A549 (cell line): ENCODE measurements at regions not wholly inside any gene's neighbourhood (a gene's known extent, or its start where the extent isn't known, plus 50 kb on each side); places are given as distances from the start of the nearest gene placed in this dataset.

Source experiments
- BCL3 ChIP-seq: fragments of >200 bp; sonication (Bioruptor Twin); formaldehyde crosslinking; IDR thresholded peaks from 3 replicates; pipeline ENCODE4 v1.6.1; 2016
- CTCF ChIP-seq: fragments of >200 bp; sonication (Bioruptor Twin); formaldehyde crosslinking; IDR thresholded peaks from 3 replicates; pipeline ENCODE4 v1.5.1; 2016
- EHMT2 ChIP-seq: fragments of 200-600 bp; sonication (generic); IDR thresholded peaks from 2 replicates; pipeline ENCODE4 v1.6.1; 2016; ENCODE audit warnings: antibody characterized with exemption, low read depth, mild to moderate bottlenecking, moderate library complexity
- HOXB5 ChIP-seq: fragments of 250-450 bp; sonication (Bioruptor Pico); IDR thresholded peaks from 2 replicates; pipeline ENCODE4 v1.5.0; 2020; ENCODE audit warnings: mild to moderate bottlenecking, moderate library complexity
- JUN ChIP-seq, 2 experiments: fragments of >200 bp; sonication (Bioruptor Twin); formaldehyde crosslinking; IDR thresholded peaks; 2 replicates in 1 of 2; 3 replicates in 1 of 2; pipeline ENCODE4 v1.6.1; 2016 to 2017
- JUNB ChIP-seq: fragments of >200 bp; sonication (Bioruptor Twin); formaldehyde crosslinking; IDR thresholded peaks from 2 replicates; pipeline ENCODE4 v1.6.1; 2016
- MAX ChIP-seq: IDR thresholded peaks from 2 replicates; pipeline ENCODE4 v1.6.1; 2012
- MAZ ChIP-seq: fragments of 150-350 bp; IDR thresholded peaks from 2 replicates; pipeline ENCODE4 v1.6.1; 2014; ENCODE audit warnings: antibody characterized with exemption, low read depth, low read length, borderline replicate concordance
- MYC ChIP-seq: IDR thresholded peaks from 2 replicates; pipeline ENCODE4 v1.6.1; 2012; ENCODE audit warnings: mild to moderate bottlenecking, inconsistent platforms, low read length, improper control_type of control experiment, borderline replicate concordance
- PBX3 ChIP-seq: IDR thresholded peaks from 2 replicates; pipeline ENCODE4 v1.6.1; 2012
- POLR2A ChIP-seq: IDR thresholded peaks from 2 replicates; pipeline ENCODE4 v1.6.1; 2012; ENCODE audit warnings: mild to moderate bottlenecking, low read length
- POLR2AphosphoS2 ChIP-seq: conservative IDR thresholded peaks from 2 replicates; pipeline ENCODE4 v1.6.1; 2012; ENCODE audit warnings: low read length, improper control_type of control experiment, inconsistent platforms
- REST ChIP-seq: fragments of 200-600 bp; sonication (generic); IDR thresholded peaks from 2 replicates; pipeline ENCODE4 v1.6.1; 2016; ENCODE audit warnings: antibody characterized with exemption, mild to moderate bottlenecking, moderate library complexity
- USF2 ChIP-seq: fragments of 450-650 bp; IDR thresholded peaks from 2 replicates; pipeline ENCODE4 v1.6.1; 2014; ENCODE audit warnings: antibody characterized with exemption

GRCh38 chr4:17060230-17060629, 161.8 kb upstream of the LDB2 start:
- no peak for TF ChIP-seq REST
- TF ChIP-seq MAZ: no peak
- TF ChIP-seq MYC: no peak
- no peak for TF ChIP-seq CTCF
- no peak for TF ChIP-seq MAX
- TF ChIP-seq USF2: no peak
- TF ChIP-seq POLR2A: no peak
- TF ChIP-seq JUNB: no peak
- TF ChIP-seq HOXB5: no peak
- no peak for TF ChIP-seq JUN (IDR thresholded peaks at IDR 0.05)
- no peak for TF ChIP-seq BCL3
- TF ChIP-seq PBX3: no peak
- TF ChIP-seq POLR2AphosphoS2: no peak
- no peak for TF ChIP-seq EHMT2
